ENCODE measurements at regions not wholly inside any gene's neighbourhood (a gene's known extent, or its start where the extent isn't known, plus 50 kb on each side); places are given as distances from the start of the nearest gene placed in this dataset.

DNA sequence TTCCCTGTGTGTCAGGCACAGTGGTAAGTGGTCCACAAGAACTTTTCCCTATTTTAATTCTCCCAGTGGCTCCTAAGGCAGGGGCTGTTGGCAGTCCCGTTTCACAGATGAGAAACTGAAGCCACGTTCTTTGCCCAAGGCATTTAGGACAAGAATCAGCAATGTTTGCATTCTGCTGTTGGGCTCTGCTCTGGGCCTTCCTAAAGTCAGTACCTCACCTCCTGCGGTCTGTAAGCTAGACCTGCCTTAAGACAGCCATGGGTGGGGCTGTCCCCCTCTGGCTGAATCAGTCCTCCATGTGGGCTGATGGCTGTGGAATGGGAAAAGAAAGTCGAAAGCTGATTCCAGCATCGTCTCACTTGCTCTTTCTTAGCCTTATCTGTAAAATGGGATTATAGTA is 304.8 kb downstream of the MAF start:
- ChIA-PET CTCF (no interaction called here), POLR2A (no interaction called here)
- ATAC-seq (no peak), DNase-seq (ENCODE audit: low read depth, low spot score) (no peak)
- no peaks in the 10 kb centered on the region for H3K9me3 ChIP-seq (ENCODE audit: control insufficient read depth, insufficient read depth, low read depth, low read length)
- TF ChIP-seq, protein P1, sequence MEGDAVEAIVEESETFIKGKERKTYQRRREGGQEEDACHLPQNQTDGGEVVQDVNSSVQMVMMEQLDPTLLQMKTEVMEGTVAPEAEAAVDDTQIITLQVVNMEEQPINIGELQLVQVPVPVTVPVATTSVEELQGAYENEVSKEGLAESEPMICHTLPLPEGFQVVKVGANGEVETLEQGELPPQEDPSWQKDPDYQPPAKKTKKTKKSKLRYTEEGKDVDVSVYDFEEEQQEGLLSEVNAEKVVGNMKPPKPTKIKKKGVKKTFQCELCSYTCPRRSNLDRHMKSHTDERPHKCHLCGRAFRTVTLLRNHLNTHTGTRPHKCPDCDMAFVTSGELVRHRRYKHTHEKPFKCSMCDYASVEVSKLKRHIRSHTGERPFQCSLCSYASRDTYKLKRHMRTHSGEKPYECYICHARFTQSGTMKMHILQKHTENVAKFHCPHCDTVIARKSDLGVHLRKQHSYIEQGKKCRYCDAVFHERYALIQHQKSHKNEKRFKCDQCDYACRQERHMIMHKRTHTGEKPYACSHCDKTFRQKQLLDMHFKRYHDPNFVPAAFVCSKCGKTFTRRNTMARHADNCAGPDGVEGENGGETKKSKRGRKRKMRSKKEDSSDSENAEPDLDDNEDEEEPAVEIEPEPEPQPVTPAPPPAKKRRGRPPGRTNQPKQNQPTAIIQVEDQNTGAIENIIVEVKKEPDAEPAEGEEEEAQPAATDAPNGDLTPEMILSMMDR (IDR thresholded peaks at IDR 0.05) = no peak
- TF ChIP-seq POLR2AphosphoS5 (IDR thresholded peaks at IDR 0.05; ENCODE audit: low read depth, low read length) = no peak
- no peak for TF ChIP-seq TCF7L2 (IDR thresholded peaks at IDR 0.05; ENCODE audit: low read depth, low read length)
- no peak for TF ChIP-seq REST (IDR thresholded peaks at IDR 0.05; ENCODE audit: insufficient read depth in 1 of 2, low read depth in 2 of 2, low read length in 1 of 2)
- TF ChIP-seq SIN3A (IDR thresholded peaks at IDR 0.05; ENCODE audit: borderline replicate concordance, insufficient read depth, low read depth, low read length) = no peak
- H3K4me1 ChIP-seq (ENCODE audit: control insufficient read depth, insufficient read depth, low read length) = no peaks in the 10 kb centered on the region
- no peaks in the 10 kb centered on the region for H3K27me3 ChIP-seq (ENCODE audit: control insufficient read depth, insufficient read depth, low read length)
- intact Hi-C loops (cut with micrococcal nuclease; ENCODE audit: unreplicated experiment) (no loop called here), in situ Hi-C loops (cut with HindIII; ENCODE audit: low pct_unique_long_range_greater_than_20kb, low sequenced_read_pairs) (no loop called here)
- no peaks in the 10 kb centered on the region for H3K36me3 ChIP-seq (ENCODE audit: control insufficient read depth, insufficient read depth, low read length)
- no TSS peak for BruUV-seq (replicated peaks)
- H3K27ac ChIP-seq (ENCODE audit: low read length) = no peak overlapping the region
- H3K4me3 ChIP-seq (ENCODE audit: low read depth in 2 of 2, low read length in 2 of 2) = no peak overlapping the region

GRCh38 chr16:79295162-79295561 is 305.4 kb downstream of the MAF start:
- no peak overlapping the region for H3K27ac ChIP-seq (ENCODE audit: low read length)
- POLR2A ChIA-PET = interaction anchor here (0.6 kb wide), 1 partner anchor 949 kb away, joined by 3 read pairs; no protein-coding TSS in a partner anchor

More at GRCh38 chr16:79295162-79295561, 305.4 kb downstream of the MAF start:
- no peaks in the 10 kb centered on the region for H3K36me3 ChIP-seq (ENCODE audit: control insufficient read depth, insufficient read depth, low read length)
- DNase-seq (ENCODE audit: low read depth, low spot score) (no peak), ATAC-seq (no peak)
- H3K9me3 ChIP-seq (ENCODE audit: control insufficient read depth, insufficient read depth, low read depth, low read length) = no peaks in the 10 kb centered on the region
- H3K4me3 ChIP-seq (ENCODE audit: low read depth in 2 of 2, low read length in 2 of 2) = no peak overlapping the region
- CTCF ChIA-PET = no interaction called here
- H3K27me3 ChIP-seq (ENCODE audit: control insufficient read depth, insufficient read depth, low read length) = no peaks in the 10 kb centered on the region
- TF ChIP-seq REST (IDR thresholded peaks at IDR 0.05; ENCODE audit: insufficient read depth in 1 of 2, low read depth in 2 of 2, low read length in 1 of 2) = no peak
- no peak for TF ChIP-seq POLR2AphosphoS5 (IDR thresholded peaks at IDR 0.05; ENCODE audit: low read depth, low read length)
- TF ChIP-seq TCF7L2 (IDR thresholded peaks at IDR 0.05; ENCODE audit: low read depth, low read length) = no peak
- H3K4me1 ChIP-seq (ENCODE audit: control insufficient read depth, insufficient read depth, low read length) = no peaks in the 10 kb centered on the region
- in situ Hi-C loops (cut with HindIII; ENCODE audit: low pct_unique_long_range_greater_than_20kb, low sequenced_read_pairs) = no loop called here
- intact Hi-C loops (cut with micrococcal nuclease; ENCODE audit: unreplicated experiment) = no loop called here
- no TSS peak for BruUV-seq (replicated peaks)
